ENCODE measurements at regions not wholly inside any gene's neighbourhood (a gene's known extent, or its start where the extent isn't known, plus 50 kb on each side); places are given as distances from the start of the nearest gene placed in this dataset.

DNA sequence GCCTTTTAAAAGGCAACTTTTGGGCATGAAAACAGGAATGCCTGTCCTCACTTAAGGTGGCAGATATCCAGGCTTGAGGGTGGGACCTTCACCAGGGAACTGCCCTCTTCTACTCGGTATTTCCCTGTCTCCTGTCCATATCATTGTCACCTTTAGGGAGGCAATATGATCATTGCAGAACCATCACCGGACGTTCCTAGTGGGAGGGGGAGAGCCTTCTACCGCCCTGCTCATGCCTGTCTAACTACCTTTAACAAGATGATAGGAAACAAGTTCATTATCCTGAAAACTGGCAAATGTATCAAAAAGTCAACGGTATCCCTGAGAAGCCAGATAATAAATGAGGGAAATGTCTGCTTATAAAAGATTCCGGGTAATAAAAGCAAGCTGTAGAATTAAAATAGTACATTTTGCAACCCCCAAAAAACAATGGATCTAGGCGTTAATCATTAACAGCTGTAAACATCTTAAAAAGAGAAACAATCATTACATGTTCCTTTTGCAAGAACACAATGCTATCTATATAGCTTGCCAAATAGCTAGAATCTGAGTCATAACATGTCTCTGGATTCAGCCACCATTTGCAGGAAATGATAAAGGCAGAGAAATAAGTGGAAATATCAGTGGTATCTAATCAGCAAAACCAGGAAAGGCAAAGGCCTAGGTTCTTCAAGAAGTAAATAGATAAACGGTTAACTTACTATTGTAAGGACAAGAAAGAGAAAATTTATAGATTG is 852.9 kb upstream of the ADGRL4 start:
- H3K9me2 ChIP-seq (ENCODE audit: low read depth, low read length) = no peaks in the 10 kb centered on the region
- H3K36me3 ChIP-seq (ENCODE audit: insufficient read depth, low read length) = no peaks in the 10 kb centered on the region
- no peak overlapping the region for H3K4me2 ChIP-seq (ENCODE audit: low read length)
- H4K20me1 ChIP-seq (ENCODE audit: insufficient read depth, low read length) = no peaks in the 10 kb centered on the region
- H3K4me3 ChIP-seq (ENCODE audit: low read depth, low read length, poor library complexity, severe bottlenecking) = no peak overlapping the region
- H3K9ac ChIP-seq (ENCODE audit: low read length) = no peak overlapping the region
- TF ChIP-seq, protein P1, sequence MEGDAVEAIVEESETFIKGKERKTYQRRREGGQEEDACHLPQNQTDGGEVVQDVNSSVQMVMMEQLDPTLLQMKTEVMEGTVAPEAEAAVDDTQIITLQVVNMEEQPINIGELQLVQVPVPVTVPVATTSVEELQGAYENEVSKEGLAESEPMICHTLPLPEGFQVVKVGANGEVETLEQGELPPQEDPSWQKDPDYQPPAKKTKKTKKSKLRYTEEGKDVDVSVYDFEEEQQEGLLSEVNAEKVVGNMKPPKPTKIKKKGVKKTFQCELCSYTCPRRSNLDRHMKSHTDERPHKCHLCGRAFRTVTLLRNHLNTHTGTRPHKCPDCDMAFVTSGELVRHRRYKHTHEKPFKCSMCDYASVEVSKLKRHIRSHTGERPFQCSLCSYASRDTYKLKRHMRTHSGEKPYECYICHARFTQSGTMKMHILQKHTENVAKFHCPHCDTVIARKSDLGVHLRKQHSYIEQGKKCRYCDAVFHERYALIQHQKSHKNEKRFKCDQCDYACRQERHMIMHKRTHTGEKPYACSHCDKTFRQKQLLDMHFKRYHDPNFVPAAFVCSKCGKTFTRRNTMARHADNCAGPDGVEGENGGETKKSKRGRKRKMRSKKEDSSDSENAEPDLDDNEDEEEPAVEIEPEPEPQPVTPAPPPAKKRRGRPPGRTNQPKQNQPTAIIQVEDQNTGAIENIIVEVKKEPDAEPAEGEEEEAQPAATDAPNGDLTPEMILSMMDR (IDR thresholded peaks at IDR 0.05; ENCODE audit: low read length) = no peak
- no peak for TF ChIP-seq EZH2 (IDR thresholded peaks at IDR 0.05; ENCODE audit: borderline replicate concordance, low read length)
- no peaks in the 10 kb centered on the region for H3K9me3 ChIP-seq (ENCODE audit: low read length)
- no peak overlapping the region for H2AFZ ChIP-seq (ENCODE audit: low read length)
- no peaks in the 10 kb centered on the region for H3K27me3 ChIP-seq (ENCODE audit: insufficient read depth, low read length)
- no peaks in the 10 kb centered on the region for H3K4me1 ChIP-seq (ENCODE audit: insufficient read depth, low read length, severe bottlenecking)
- H3F3A ChIP-seq (ENCODE audit: insufficient read depth, low read length) = no peaks in the 10 kb centered on the region
- no peak overlapping the region for H3K27ac ChIP-seq (ENCODE audit: low read depth, low read length, poor library complexity, severe bottlenecking)
- H3K79me2 ChIP-seq (ENCODE audit: insufficient read depth, low read length) = no peaks in the 10 kb centered on the region

DNA sequence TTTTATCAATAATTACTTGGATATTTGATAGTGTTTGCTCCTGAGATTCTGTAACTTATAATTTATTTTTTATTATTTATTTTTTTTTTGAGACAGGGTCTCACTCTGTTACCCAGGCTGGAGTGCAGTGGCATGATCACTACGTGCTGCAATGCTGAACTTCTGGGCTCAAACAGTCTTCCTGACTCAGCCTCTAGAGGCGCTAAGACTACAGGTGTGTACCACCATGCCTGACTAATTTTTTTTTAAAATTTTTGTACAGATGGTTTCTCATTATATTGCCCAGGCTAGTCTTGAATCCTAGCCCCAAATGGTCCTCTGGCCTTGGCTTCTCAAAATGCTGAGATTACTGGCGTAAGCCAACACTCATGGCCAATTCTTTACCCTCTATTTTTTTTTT is 845.5 kb upstream of the ADGRL4 start:
- H3K9me2 ChIP-seq (ENCODE audit: low read depth, low read length) = no peaks in the 10 kb centered on the region
- H3K79me2 ChIP-seq (ENCODE audit: insufficient read depth, low read length) = no peaks in the 10 kb centered on the region
- H3K4me2 ChIP-seq (ENCODE audit: low read length) = no peak overlapping the region
- no peak overlapping the region for H3K27ac ChIP-seq (ENCODE audit: low read depth, low read length, poor library complexity, severe bottlenecking)
- TF ChIP-seq, protein P1 (IDR thresholded peaks at IDR 0.05; ENCODE audit: low read length) = peak; percentile 53
- no peak for TF ChIP-seq EZH2 (IDR thresholded peaks at IDR 0.05; ENCODE audit: borderline replicate concordance, low read length)
- no peaks in the 10 kb centered on the region for H3K36me3 ChIP-seq (ENCODE audit: insufficient read depth, low read length)
- H3F3A ChIP-seq (ENCODE audit: insufficient read depth, low read length) = no peaks in the 10 kb centered on the region
- H3K27me3 ChIP-seq (ENCODE audit: insufficient read depth, low read length) = no peaks in the 10 kb centered on the region
- no peak overlapping the region for H3K9ac ChIP-seq (ENCODE audit: low read length)
- H3K9me3 ChIP-seq (ENCODE audit: low read length) = no peaks in the 10 kb centered on the region
- no peak overlapping the region for H3K4me3 ChIP-seq (ENCODE audit: low read depth, low read length, poor library complexity, severe bottlenecking)
- no peaks in the 10 kb centered on the region for H4K20me1 ChIP-seq (ENCODE audit: insufficient read depth, low read length)
- no peak overlapping the region for H2AFZ ChIP-seq (ENCODE audit: low read length)
- H3K4me1 ChIP-seq (ENCODE audit: insufficient read depth, low read length, severe bottlenecking) = no peaks in the 10 kb centered on the region

DNA sequence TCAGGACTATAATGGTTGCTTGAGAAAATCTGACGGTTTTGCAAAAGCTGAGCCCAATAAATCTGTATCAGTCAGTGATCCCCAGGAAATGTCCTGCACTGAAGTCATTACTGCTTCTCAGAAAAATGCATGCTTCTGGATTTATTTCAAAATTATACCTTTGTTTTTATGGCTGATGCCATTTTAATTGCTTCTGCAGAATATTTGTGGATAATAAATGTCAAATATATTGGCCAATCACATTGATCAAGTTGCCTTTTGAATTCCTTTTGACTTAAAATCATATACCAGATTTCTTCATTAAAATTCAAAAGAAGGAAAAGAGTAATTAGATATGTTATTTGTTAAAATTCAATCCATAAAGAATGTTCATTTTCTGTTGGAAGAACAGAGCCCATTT is 842.9 kb upstream of the ADGRL4 start:
- Histone ChIP-seq H3K27me3 (ENCODE audit: insufficient read depth, low read length) (no peaks in the 10 kb centered on the region), H3K36me3 (ENCODE audit: insufficient read depth, low read length) (no peaks in the 10 kb centered on the region), H3K79me2 (ENCODE audit: insufficient read depth, low read length) (no peaks in the 10 kb centered on the region), H3F3A (ENCODE audit: insufficient read depth, low read length) (no peaks in the 10 kb centered on the region), H3K27ac (ENCODE audit: low read depth, low read length, poor library complexity, severe bottlenecking) (no peak overlapping the region), H3K4me2 (ENCODE audit: low read length) (no peak overlapping the region), H3K4me3 (ENCODE audit: low read depth, low read length, poor library complexity, severe bottlenecking) (no peak overlapping the region), H2AFZ (ENCODE audit: low read length) (no peak overlapping the region), H3K9me3 (ENCODE audit: low read length) (no peaks in the 10 kb centered on the region), H3K9me2 (ENCODE audit: low read depth, low read length) (no peaks in the 10 kb centered on the region), H3K9ac (ENCODE audit: low read length) (no peak overlapping the region), H3K4me1 (ENCODE audit: insufficient read depth, low read length, severe bottlenecking) (no peaks in the 10 kb centered on the region), H4K20me1 (ENCODE audit: insufficient read depth, low read length) (no peaks in the 10 kb centered on the region)
- TF ChIP-seq, protein P1 (IDR thresholded peaks at IDR 0.05; ENCODE audit: low read length) = no peak
- no peak for TF ChIP-seq EZH2 (IDR thresholded peaks at IDR 0.05; ENCODE audit: borderline replicate concordance, low read length)
